Upper lobe of left lung (tissue), 4 donors: ENCODE measurements at regions not wholly inside any gene's neighbourhood (a gene's known extent, or its start where the extent isn't known, plus 50 kb on each side); places are given as distances from the start of the nearest gene placed in this dataset.

ENCODE experiments used
- EP300 ChIP-seq, 4 donors: sonication (generic); formaldehyde crosslinking; IDR thresholded peaks; one replicate each; pipeline ENCODE4 v1.5.1; 2017; ENCODE audit warnings: antibody characterized with exemption in 4 of 4, control low read depth in 2 of 4
- POLR2A ChIP-seq, 4 donors: fragments of 450-650 bp; IDR thresholded peaks; one replicate each; pipeline ENCODE4 v1.5.1; 2016 to 2017; ENCODE audit warnings: antibody characterized with exemption in 4 of 4, mild to moderate bottlenecking in 2 of 4
- TF ChIP-seq, protein P1 (sequence below), 6 experiments: fragments of 450-650 bp in 4 of 6; fragments of 200-600 bp in 2 of 6; sonication (generic) in 2 of 6; IDR thresholded peaks; one replicate each; pipeline ENCODE4 v1.5.1; 2016 to 2019; ENCODE audit warnings: antibody characterized with exemption in 6 of 6

DNA sequence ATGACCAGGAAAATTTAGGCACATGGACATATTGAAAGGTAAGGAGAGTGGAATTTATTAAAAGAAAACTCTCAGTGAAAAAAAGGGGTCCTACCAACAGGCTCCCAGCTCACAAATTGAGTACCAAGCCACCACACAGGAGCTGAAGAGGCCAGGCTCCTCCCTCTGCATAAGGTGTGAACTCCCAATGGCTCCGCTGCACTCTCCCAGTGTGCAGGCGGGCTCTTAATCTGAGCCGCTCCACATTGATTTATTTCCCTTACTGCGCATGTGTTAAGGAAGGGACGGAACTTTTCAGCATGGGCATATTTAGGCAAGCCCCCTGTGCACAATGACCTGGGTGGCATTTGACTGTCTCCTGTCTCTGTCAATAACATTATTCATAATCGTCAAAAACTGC, 68.6 kb upstream of the PLEKHG7 start:
- TF ChIP-seq, protein P1, sequence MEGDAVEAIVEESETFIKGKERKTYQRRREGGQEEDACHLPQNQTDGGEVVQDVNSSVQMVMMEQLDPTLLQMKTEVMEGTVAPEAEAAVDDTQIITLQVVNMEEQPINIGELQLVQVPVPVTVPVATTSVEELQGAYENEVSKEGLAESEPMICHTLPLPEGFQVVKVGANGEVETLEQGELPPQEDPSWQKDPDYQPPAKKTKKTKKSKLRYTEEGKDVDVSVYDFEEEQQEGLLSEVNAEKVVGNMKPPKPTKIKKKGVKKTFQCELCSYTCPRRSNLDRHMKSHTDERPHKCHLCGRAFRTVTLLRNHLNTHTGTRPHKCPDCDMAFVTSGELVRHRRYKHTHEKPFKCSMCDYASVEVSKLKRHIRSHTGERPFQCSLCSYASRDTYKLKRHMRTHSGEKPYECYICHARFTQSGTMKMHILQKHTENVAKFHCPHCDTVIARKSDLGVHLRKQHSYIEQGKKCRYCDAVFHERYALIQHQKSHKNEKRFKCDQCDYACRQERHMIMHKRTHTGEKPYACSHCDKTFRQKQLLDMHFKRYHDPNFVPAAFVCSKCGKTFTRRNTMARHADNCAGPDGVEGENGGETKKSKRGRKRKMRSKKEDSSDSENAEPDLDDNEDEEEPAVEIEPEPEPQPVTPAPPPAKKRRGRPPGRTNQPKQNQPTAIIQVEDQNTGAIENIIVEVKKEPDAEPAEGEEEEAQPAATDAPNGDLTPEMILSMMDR (IDR thresholded peaks at IDR 0.05) = no peak
- TF ChIP-seq POLR2A (IDR thresholded peaks at IDR 0.05) (no peak), EP300 (IDR thresholded peaks at IDR 0.05) (no peak)
